Uterus (tissue), 2 donors: ENCODE measurements at regions not wholly inside any gene's neighbourhood (a gene's known extent, or its start where the extent isn't known, plus 50 kb on each side); places are given as distances from the start of the nearest gene placed in this dataset.

ENCODE experiments used
- CTCF ChIP-seq, 4 experiments: fragments of 200-600 bp in 2 of 4; fragments of 450-650 bp in 2 of 4; sonication (generic) in 2 of 4; IDR thresholded peaks; one replicate each; pipeline ENCODE4 v1.5.1; 2016 to 2019; ENCODE audit warnings: antibody characterized with exemption in 4 of 4, mild to moderate bottlenecking in 2 of 4, moderate library complexity in 1 of 4
- POLR2A ChIP-seq, 2 donors: fragments of 450-650 bp; IDR thresholded peaks; one replicate each; pipeline ENCODE4 v1.6.1; 2016; ENCODE audit warnings: antibody characterized with exemption in 2 of 2, mild to moderate bottlenecking in 1 of 2, moderate library complexity in 1 of 2

- TF ChIP-seq CTCF (IDR thresholded peaks at IDR 0.05): no peak
- no peak for TF ChIP-seq POLR2A (IDR thresholded peaks at IDR 0.05)
These were observed 86.5 kb upstream of the LHX1 start for GRCh38 chr17:36850790-36851189.
